ENCODE measurements at regions not wholly inside any gene's neighbourhood (a gene's known extent, or its start where the extent isn't known, plus 50 kb on each side); places are given as distances from the start of the nearest gene placed in this dataset.

- POLR2A ChIA-PET, result no interaction called here
- TF ChIP-seq UBTF (IDR thresholded peaks at IDR 0.05; ENCODE audit: borderline replicate concordance in 1 of 2, low read depth in 2 of 2, low read length in 2 of 2), result no peak
- TF ChIP-seq ZNF592 (IDR thresholded peaks at IDR 0.05), result no peak
- TF ChIP-seq TEAD1 (CRISPR knock-in tag; IDR thresholded peaks at IDR 0.05), result no peak
- no peak for TF ChIP-seq ATF4 (CRISPR knock-in tag; IDR thresholded peaks at IDR 0.05)
- TF ChIP-seq ZNF77 (CRISPR knock-in tag; IDR thresholded peaks at IDR 0.05), result no peak
- no peak for TF ChIP-seq DNMT1 (IDR thresholded peaks at IDR 0.05)
- TF ChIP-seq ARID1B (IDR thresholded peaks at IDR 0.05), result no peak
- no peak for ATAC-seq
- no peaks in the 10 kb centered on the region for H3K9me3 ChIP-seq (replicated peaks; ENCODE audit: control insufficient read depth, insufficient read depth, low read depth, low read length)
- no peaks in the 10 kb centered on the region for H3K36me3 ChIP-seq (ENCODE audit: control insufficient read depth, insufficient read depth, low read length)
- no peak overlapping the region for H3K4me3 ChIP-seq
- in situ Hi-C loops (cut with MboI), result no loop called here
- no peaks in the 10 kb centered on the region for H4K20me1 ChIP-seq (replicated peaks; ENCODE audit: control insufficient read depth, insufficient read depth, low read length)
- WGBS (ENCODE audit: insufficient coverage, low coverage, missing lambda C conversion rate), result 0% methylated on average over 3 of the region's 3 CpGs
- H3K27me3 ChIP-seq (ENCODE audit: control insufficient read depth in 2 of 2, insufficient read depth in 2 of 2, low read length in 2 of 2), result no peaks in the 10 kb centered on the region
- no peaks in the 10 kb centered on the region for H3K9me1 ChIP-seq (ENCODE audit: control insufficient read depth, insufficient read depth, low read length)
- no peaks in the 10 kb centered on the region for H3K79me2 ChIP-seq (ENCODE audit: control insufficient read depth, insufficient read depth, low read length)
- BruUV-seq (replicated peaks), result no TSS peak
- no peak for FAIRE-seq
- no peak overlapping the region for H3K27ac ChIP-seq (ENCODE audit: extremely low read depth, low read depth, low read length)
- intact Hi-C loops (cut with micrococcal nuclease), result no loop called here
- CTCF ChIA-PET (ENCODE audit: low intra/inter-chr PET ratio), result no interaction called here
- no peak overlapping the region for H2AFZ ChIP-seq (ENCODE audit: low read depth, low read length)
- no peaks in the 10 kb centered on the region for H3K4me1 ChIP-seq (replicated peaks in 1 of 2; ENCODE audit: control insufficient read depth in 2 of 2, insufficient read depth in 2 of 2, low read length in 2 of 2)
- DNase-seq (ENCODE audit: extremely low read depth in 1 of 4, low spot score in 3 of 4), result no peak
- no peak overlapping the region for H3K4me2 ChIP-seq (ENCODE audit: insufficient read depth, low read length)
- no peak overlapping the region for H3K9ac ChIP-seq (ENCODE audit: insufficient read depth in 1 of 2, low read depth in 2 of 2, low read length in 2 of 2)
These were observed 813.5 kb downstream of the TLE4 start for GRCh38 chr9:80385246-80385645.
